ENCODE measurements at regions not wholly inside any gene's neighbourhood (a gene's known extent, or its start where the extent isn't known, plus 50 kb on each side); places are given as distances from the start of the nearest gene placed in this dataset.

DNA sequence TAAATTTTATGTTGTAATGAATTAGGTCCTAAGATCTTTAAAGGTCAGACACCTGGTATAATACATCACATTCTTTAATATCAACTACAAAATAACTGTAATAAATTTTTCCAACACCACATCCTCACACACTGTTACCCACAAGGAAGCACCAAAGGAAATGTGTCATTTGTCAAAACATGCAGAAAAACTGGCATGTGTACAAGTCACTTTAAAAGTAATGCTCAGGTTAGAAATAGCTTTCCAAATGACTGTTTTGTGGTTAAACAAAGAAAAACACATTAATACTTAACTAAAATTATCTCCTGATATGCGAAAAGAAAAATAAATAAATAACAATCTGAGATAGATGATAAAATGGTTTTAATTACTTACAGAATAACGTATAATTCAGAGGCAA is 74.7 kb downstream of the MZT1 start:
- H3F3A ChIP-seq (ENCODE audit: low read depth), result no peaks in the 10 kb centered on the region
- H3K9ac ChIP-seq (ENCODE audit: low read depth, low read length, poor library complexity, severe bottlenecking), result no peak overlapping the region
- H3K4me1 ChIP-seq (ENCODE audit: insufficient read depth, low read length, poor library complexity, severe bottlenecking), result peaks cover 6% of the 10 kb centered on the region
- TF ChIP-seq EZH2phosphoT487 (IDR thresholded peaks at IDR 0.05; ENCODE audit: borderline replicate concordance), result no peak
- TF ChIP-seq, protein P1, sequence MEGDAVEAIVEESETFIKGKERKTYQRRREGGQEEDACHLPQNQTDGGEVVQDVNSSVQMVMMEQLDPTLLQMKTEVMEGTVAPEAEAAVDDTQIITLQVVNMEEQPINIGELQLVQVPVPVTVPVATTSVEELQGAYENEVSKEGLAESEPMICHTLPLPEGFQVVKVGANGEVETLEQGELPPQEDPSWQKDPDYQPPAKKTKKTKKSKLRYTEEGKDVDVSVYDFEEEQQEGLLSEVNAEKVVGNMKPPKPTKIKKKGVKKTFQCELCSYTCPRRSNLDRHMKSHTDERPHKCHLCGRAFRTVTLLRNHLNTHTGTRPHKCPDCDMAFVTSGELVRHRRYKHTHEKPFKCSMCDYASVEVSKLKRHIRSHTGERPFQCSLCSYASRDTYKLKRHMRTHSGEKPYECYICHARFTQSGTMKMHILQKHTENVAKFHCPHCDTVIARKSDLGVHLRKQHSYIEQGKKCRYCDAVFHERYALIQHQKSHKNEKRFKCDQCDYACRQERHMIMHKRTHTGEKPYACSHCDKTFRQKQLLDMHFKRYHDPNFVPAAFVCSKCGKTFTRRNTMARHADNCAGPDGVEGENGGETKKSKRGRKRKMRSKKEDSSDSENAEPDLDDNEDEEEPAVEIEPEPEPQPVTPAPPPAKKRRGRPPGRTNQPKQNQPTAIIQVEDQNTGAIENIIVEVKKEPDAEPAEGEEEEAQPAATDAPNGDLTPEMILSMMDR (conservative IDR thresholded peaks at IDR 0.05; ENCODE audit: low read length), result no peak
- no peaks in the 10 kb centered on the region for H3K9me2 ChIP-seq (replicated peaks; ENCODE audit: low read depth, low read length)
- no peaks in the 10 kb centered on the region for H3K79me2 ChIP-seq (ENCODE audit: insufficient read depth, low read length)
- no peaks in the 10 kb centered on the region for H3K9me3 ChIP-seq (ENCODE audit: insufficient read depth, low read depth, low read length)
- no peak overlapping the region for H2AFZ ChIP-seq (ENCODE audit: low read length)
- no peaks in the 10 kb centered on the region for H3K36me3 ChIP-seq (ENCODE audit: insufficient read depth, low read length)
- no peak overlapping the region for H3K4me2 ChIP-seq (ENCODE audit: low read depth, low read length, poor library complexity, severe bottlenecking)
- no peak overlapping the region for H3K4me3 ChIP-seq (ENCODE audit: low read length, poor library complexity, severe bottlenecking)
- H3K27me3 ChIP-seq (ENCODE audit: insufficient read depth, low read length, poor library complexity, severe bottlenecking), result no peaks in the 10 kb centered on the region
- no peaks in the 10 kb centered on the region for H4K20me1 ChIP-seq (ENCODE audit: insufficient read depth, low read length, poor library complexity, severe bottlenecking)

DNA sequence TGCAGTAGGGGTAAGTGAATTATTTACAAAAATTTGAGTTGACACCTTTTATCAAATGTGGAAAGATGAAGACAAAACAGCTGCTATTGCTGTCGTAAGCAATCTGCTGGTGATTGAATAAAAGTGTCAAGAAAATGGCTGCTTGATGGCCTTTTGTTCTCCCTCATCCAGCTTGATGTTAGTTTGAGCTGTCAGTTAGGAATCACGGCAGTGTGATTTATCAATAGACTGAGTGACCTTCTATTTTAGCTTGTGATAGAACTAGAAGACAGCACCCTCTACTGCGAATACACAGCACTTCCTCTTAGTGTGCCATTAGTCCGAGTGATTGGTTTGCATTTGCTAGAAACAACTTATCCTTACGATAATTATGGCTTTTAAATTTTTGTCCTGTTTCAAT is 76.3 kb downstream of the MZT1 start:
- Histone ChIP-seq H3K4me1 (ENCODE audit: insufficient read depth, low read length, poor library complexity, severe bottlenecking) (peaks cover 6% of the 10 kb centered on the region), H2AFZ (ENCODE audit: low read length) (no peak overlapping the region), H3K79me2 (ENCODE audit: insufficient read depth, low read length) (no peaks in the 10 kb centered on the region), H3K27me3 (ENCODE audit: insufficient read depth, low read length, poor library complexity, severe bottlenecking) (no peaks in the 10 kb centered on the region), H3F3A (ENCODE audit: low read depth) (no peaks in the 10 kb centered on the region), H3K9me2 (replicated peaks; ENCODE audit: low read depth, low read length) (no peaks in the 10 kb centered on the region), H3K9me3 (ENCODE audit: insufficient read depth, low read depth, low read length) (no peaks in the 10 kb centered on the region), H4K20me1 (ENCODE audit: insufficient read depth, low read length, poor library complexity, severe bottlenecking) (no peaks in the 10 kb centered on the region), H3K4me2 (ENCODE audit: low read depth, low read length, poor library complexity, severe bottlenecking) (no peak overlapping the region), H3K36me3 (ENCODE audit: insufficient read depth, low read length) (no peaks in the 10 kb centered on the region), H3K4me3 (ENCODE audit: low read length, poor library complexity, severe bottlenecking) (no peak overlapping the region), H3K9ac (ENCODE audit: low read depth, low read length, poor library complexity, severe bottlenecking) (no peak overlapping the region)
- TF ChIP-seq, protein P1 (conservative IDR thresholded peaks at IDR 0.05; ENCODE audit: low read length), result peak; percentile 55
- no peak for TF ChIP-seq EZH2phosphoT487 (IDR thresholded peaks at IDR 0.05; ENCODE audit: borderline replicate concordance)

DNA sequence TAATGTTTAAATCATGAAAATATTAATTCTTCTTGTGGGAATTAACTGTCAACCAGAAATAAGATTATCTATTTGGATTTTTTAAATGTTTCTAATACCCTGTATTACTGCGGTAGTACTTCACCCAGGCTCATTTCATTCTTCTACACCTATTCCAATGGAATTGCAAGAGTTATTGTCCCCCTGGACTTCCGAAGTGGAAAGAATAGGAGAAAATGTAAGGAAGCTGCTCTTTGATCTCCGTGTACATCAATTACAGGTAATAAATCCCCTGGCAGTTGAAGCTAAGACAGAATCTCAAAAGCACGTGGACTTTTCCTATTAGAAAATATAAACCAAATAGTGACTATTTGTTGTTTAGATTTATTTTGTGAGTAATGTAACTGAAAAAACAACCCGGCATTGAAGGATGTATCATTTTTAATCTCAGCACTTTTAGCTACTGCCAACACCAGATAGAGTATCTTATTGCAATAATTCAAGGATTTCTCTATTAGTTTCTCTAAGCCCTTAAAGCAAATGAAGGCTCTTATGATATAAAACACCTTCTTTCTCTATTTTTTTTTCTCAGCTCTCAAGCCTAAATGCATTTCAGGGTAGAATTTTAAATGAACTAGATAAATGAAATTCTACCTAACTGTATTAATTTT is 77.3 kb downstream of the MZT1 start:
- no peak for TF ChIP-seq EZH2phosphoT487 (IDR thresholded peaks at IDR 0.05; ENCODE audit: borderline replicate concordance)
- TF ChIP-seq, protein P1 (conservative IDR thresholded peaks at IDR 0.05; ENCODE audit: low read length), result no peak
- no peak overlapping the region for H2AFZ ChIP-seq (ENCODE audit: low read length)

More for the DNA sequence above, 77.3 kb downstream of the MZT1 start:
- Histone ChIP-seq H3K4me1 (ENCODE audit: insufficient read depth, low read length, poor library complexity, severe bottlenecking) (peaks cover 6% of the 10 kb centered on the region), H3F3A (ENCODE audit: low read depth) (no peaks in the 10 kb centered on the region), H3K36me3 (ENCODE audit: insufficient read depth, low read length) (no peaks in the 10 kb centered on the region), H3K4me3 (ENCODE audit: low read length, poor library complexity, severe bottlenecking) (no peak overlapping the region), H3K79me2 (ENCODE audit: insufficient read depth, low read length) (no peaks in the 10 kb centered on the region), H3K9ac (ENCODE audit: low read depth, low read length, poor library complexity, severe bottlenecking) (no peak overlapping the region), H4K20me1 (ENCODE audit: insufficient read depth, low read length, poor library complexity, severe bottlenecking) (no peaks in the 10 kb centered on the region), H3K9me2 (replicated peaks; ENCODE audit: low read depth, low read length) (no peaks in the 10 kb centered on the region), H3K27me3 (ENCODE audit: insufficient read depth, low read length, poor library complexity, severe bottlenecking) (no peaks in the 10 kb centered on the region), H3K9me3 (ENCODE audit: insufficient read depth, low read depth, low read length) (no peaks in the 10 kb centered on the region), H3K4me2 (ENCODE audit: low read depth, low read length, poor library complexity, severe bottlenecking) (no peak overlapping the region)

All from Loucy (cell line).